Breast epithelium (tissue), 3 donors: ENCODE measurements at regions not wholly inside any gene's neighbourhood (a gene's known extent, or its start where the extent isn't known, plus 50 kb on each side); places are given as distances from the start of the nearest gene placed in this dataset.

Source experiments
- POLR2A ChIP-seq: fragments of 450-650 bp; IDR thresholded peaks from one replicate; pipeline ENCODE4 v1.6.1; 2016; ENCODE audit warnings: antibody characterized with exemption, mild to moderate bottlenecking, moderate library complexity
- POLR2AphosphoS5 ChIP-seq, 3 donors: sonication (generic); formaldehyde crosslinking; IDR thresholded peaks; one replicate each; pipeline ENCODE4 v1.6.1; 2017; ENCODE audit warnings: antibody characterized with exemption in 3 of 3
- TF ChIP-seq, protein P1 (sequence below), 3 donors: fragments of 450-650 bp; IDR thresholded peaks; one replicate each; pipeline ENCODE4 v1.5.1; 2016 to 2017; ENCODE audit warnings: antibody characterized with exemption in 3 of 3, mild to moderate bottlenecking in 3 of 3, moderate library complexity in 3 of 3

DNA sequence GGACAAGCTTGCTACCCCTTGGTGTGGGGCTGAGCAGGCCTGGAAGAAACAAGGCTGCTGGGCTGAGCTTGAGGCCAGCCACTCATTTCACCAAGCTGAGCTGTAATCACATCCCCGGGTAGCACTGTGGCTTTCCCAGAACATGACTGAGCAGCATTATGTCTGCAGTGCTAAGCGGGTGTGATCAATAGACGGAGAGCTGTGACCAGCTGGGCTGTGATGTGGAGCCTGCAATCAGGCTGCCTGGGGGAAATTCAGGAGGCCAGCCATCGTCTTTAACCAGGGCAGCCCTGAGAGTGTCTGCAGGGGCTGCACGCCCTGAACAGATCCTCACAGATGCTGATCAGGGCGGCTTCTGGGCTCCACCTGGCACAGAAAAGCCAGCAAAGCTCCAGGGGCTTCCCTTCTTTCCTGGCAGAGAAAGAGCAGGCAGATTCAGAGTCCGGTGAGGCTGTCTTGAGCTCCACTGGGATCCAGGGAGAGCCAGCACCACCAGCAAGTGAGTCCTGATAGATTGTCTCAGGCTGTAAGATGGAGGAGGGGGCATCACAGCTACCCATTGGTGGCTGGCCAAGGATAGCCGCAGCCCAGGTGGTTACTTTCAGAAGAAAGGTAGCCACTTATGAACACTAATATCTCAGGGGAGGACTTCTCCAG lies 165.9 kb downstream of the NRN1 start:
- TF ChIP-seq, protein P1, sequence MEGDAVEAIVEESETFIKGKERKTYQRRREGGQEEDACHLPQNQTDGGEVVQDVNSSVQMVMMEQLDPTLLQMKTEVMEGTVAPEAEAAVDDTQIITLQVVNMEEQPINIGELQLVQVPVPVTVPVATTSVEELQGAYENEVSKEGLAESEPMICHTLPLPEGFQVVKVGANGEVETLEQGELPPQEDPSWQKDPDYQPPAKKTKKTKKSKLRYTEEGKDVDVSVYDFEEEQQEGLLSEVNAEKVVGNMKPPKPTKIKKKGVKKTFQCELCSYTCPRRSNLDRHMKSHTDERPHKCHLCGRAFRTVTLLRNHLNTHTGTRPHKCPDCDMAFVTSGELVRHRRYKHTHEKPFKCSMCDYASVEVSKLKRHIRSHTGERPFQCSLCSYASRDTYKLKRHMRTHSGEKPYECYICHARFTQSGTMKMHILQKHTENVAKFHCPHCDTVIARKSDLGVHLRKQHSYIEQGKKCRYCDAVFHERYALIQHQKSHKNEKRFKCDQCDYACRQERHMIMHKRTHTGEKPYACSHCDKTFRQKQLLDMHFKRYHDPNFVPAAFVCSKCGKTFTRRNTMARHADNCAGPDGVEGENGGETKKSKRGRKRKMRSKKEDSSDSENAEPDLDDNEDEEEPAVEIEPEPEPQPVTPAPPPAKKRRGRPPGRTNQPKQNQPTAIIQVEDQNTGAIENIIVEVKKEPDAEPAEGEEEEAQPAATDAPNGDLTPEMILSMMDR (IDR thresholded peaks at IDR 0.05): no peak
- TF ChIP-seq POLR2A (no peak), POLR2AphosphoS5 (IDR thresholded peaks at IDR 0.05) (no peak)
